ENCODE measurements at regions not wholly inside any gene's neighbourhood (a gene's known extent, or its start where the extent isn't known, plus 50 kb on each side); places are given as distances from the start of the nearest gene placed in this dataset.

DNA sequence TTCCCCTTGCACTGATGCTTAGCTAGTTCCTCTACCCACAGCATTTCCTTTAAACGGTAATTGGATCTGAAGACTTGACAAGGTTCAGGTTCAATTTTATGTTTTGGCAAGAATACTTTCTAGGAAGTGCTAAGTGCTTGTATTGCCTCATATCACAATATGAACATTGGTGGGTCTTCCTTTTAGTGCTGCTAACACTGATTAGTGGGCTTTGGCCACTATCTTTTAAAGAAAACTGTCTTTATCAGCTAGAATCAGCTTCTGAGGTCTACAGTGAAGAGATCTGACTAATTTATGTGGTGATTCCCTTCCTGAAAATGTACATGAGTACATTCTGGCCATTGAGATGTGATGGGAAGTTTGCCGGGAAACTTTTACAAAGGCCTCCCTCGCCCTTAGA is 316.7 kb upstream of the KLF3 start:
- TF ChIP-seq YY1 (IDR thresholded peaks at IDR 0.05; ENCODE audit: extremely low read depth, insufficient replicate concordance, low read depth, low read length): no peak
- TF ChIP-seq, protein P1, sequence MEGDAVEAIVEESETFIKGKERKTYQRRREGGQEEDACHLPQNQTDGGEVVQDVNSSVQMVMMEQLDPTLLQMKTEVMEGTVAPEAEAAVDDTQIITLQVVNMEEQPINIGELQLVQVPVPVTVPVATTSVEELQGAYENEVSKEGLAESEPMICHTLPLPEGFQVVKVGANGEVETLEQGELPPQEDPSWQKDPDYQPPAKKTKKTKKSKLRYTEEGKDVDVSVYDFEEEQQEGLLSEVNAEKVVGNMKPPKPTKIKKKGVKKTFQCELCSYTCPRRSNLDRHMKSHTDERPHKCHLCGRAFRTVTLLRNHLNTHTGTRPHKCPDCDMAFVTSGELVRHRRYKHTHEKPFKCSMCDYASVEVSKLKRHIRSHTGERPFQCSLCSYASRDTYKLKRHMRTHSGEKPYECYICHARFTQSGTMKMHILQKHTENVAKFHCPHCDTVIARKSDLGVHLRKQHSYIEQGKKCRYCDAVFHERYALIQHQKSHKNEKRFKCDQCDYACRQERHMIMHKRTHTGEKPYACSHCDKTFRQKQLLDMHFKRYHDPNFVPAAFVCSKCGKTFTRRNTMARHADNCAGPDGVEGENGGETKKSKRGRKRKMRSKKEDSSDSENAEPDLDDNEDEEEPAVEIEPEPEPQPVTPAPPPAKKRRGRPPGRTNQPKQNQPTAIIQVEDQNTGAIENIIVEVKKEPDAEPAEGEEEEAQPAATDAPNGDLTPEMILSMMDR (IDR thresholded peaks at IDR 0.05 in 2 of 3, conservative IDR thresholded peaks at IDR 0.05 in 1 of 3; ENCODE audit: borderline replicate concordance in 1 of 3, insufficient read depth in 1 of 3, low read depth in 2 of 3, low read length in 2 of 3): no peak
- TF ChIP-seq, protein P2, sequence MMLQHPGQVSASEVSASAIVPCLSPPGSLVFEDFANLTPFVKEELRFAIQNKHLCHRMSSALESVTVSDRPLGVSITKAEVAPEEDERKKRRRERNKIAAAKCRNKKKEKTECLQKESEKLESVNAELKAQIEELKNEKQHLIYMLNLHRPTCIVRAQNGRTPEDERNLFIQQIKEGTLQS (IDR thresholded peaks at IDR 0.05): no peak
